ENCODE measurements at regions not wholly inside any gene's neighbourhood (a gene's known extent, or its start where the extent isn't known, plus 50 kb on each side); places are given as distances from the start of the nearest gene placed in this dataset.

DNA sequence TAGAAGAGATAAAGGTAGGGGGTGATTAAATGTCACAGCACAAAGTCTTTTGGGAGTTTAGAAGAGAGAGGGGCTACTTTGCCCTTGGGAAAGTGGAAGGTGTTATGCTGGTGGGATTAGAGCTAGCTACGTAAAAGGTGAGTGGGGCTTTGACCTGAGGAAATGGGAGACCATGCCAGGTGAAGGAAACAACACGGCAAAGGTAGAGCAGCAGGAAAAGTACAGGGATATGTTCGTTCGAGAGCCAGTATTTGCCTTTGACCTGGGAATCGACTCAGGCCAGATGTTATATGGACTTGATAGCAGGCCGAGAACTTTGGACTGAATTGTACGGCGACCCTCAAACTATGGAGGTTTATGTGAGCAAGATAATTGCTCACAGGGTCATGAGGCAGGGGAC is 55.7 kb upstream of the ACKR3 start:
- TF ChIP-seq, protein P1, sequence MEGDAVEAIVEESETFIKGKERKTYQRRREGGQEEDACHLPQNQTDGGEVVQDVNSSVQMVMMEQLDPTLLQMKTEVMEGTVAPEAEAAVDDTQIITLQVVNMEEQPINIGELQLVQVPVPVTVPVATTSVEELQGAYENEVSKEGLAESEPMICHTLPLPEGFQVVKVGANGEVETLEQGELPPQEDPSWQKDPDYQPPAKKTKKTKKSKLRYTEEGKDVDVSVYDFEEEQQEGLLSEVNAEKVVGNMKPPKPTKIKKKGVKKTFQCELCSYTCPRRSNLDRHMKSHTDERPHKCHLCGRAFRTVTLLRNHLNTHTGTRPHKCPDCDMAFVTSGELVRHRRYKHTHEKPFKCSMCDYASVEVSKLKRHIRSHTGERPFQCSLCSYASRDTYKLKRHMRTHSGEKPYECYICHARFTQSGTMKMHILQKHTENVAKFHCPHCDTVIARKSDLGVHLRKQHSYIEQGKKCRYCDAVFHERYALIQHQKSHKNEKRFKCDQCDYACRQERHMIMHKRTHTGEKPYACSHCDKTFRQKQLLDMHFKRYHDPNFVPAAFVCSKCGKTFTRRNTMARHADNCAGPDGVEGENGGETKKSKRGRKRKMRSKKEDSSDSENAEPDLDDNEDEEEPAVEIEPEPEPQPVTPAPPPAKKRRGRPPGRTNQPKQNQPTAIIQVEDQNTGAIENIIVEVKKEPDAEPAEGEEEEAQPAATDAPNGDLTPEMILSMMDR (IDR thresholded peaks at IDR 0.05), result no peak
- no peak for TF ChIP-seq ZFX (IDR thresholded peaks at IDR 0.05; ENCODE audit: borderline replicate concordance)
